ENCODE measurements at regions not wholly inside any gene's neighbourhood (a gene's known extent, or its start where the extent isn't known, plus 50 kb on each side); places are given as distances from the start of the nearest gene placed in this dataset.

DNA sequence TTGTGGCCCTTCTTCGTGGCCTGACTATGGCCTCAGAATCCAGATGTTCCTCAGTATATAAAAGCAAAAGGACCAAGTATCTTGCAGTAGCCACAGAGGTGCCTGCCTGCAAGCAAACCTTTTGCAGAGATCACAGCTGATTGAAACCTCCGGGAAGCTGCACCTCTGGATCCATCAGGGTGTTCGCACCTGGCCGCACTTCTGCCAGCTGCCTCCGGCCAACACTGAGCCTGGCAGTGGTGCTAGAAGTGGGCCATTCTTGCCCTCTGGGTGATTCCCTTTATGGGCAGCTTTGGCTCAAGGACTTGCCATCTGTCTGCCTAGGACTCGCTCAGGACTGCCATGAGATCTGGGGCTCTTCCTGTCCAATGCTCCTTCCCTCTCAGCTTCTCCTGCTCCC lies 214.6 kb upstream of the ECI2 start:
- no peak for TF ChIP-seq CTCF (IDR thresholded peaks at IDR 0.05)
- no peak for TF ChIP-seq POLR2AphosphoS5 (IDR thresholded peaks at IDR 0.05)
